ENCODE measurements at regions not wholly inside any gene's neighbourhood (a gene's known extent, or its start where the extent isn't known, plus 50 kb on each side); places are given as distances from the start of the nearest gene placed in this dataset.
"Not testable (repeated sequence)": the region's sequence is repeated elsewhere in the genome, so short reads cannot be mapped to it uniquely, and the experiment has no call there.

GRCh38 chr7:116403265-116403664 lies 96.3 kb upstream of the CAV2 start:
- no peak for DNase-seq
- Histone ChIP-seq H3K36me3 (ENCODE audit: low read depth) (no peaks in the 10 kb centered on the region), H3K9me3 (no peaks in the 10 kb centered on the region), H3K4me1 (ENCODE audit: low read depth) (no peaks in the 10 kb centered on the region), H3K4me3 (no peak overlapping the region)
- no peak for ATAC-seq
- intact Hi-C loops (cut with DNase I, micrococcal nuclease) = no loop called here
- TF ChIP-seq CTCF (IDR thresholded peaks at IDR 0.05) = no peak

GRCh38 chr7:116404389-116404788 lies 95.1 kb upstream of the CAV2 start:
- ATAC-seq = no peak
- Histone ChIP-seq H3K4me3 (no peak overlapping the region), H3K9me3 (no peaks in the 10 kb centered on the region), H3K36me3 (ENCODE audit: low read depth) (no peaks in the 10 kb centered on the region), H3K4me1 (ENCODE audit: low read depth) (no peaks in the 10 kb centered on the region)
- intact Hi-C loops (cut with DNase I, micrococcal nuclease) = no loop called here
- no peak for TF ChIP-seq CTCF (IDR thresholded peaks at IDR 0.05)
- no peak for DNase-seq

- no peaks in the 10 kb centered on the region for H3K9me3 ChIP-seq
- no peak for TF ChIP-seq CTCF (IDR thresholded peaks at IDR 0.05)
- no peaks in the 10 kb centered on the region for H3K36me3 ChIP-seq (ENCODE audit: low read depth)
- H3K4me1 ChIP-seq (ENCODE audit: low read depth) = no peaks in the 10 kb centered on the region
- no peak for ATAC-seq
- no peak for DNase-seq
- intact Hi-C loops (cut with DNase I, micrococcal nuclease) = no loop called here
- H3K4me3 ChIP-seq = no peak overlapping the region
Measured at GRCh38 chr7:116405810-116406209, 93.7 kb upstream of the CAV2 start.

GRCh38 chr7:116407165-116407564 lies 92.4 kb upstream of the CAV2 start:
- no peaks in the 10 kb centered on the region for H3K36me3 ChIP-seq (ENCODE audit: low read depth)
- no peaks in the 10 kb centered on the region for H3K4me1 ChIP-seq (ENCODE audit: low read depth)
- ATAC-seq (no peak), DNase-seq (no peak)
- H3K9me3 ChIP-seq = no peaks in the 10 kb centered on the region
- no peak for TF ChIP-seq CTCF (IDR thresholded peaks at IDR 0.05)
- intact Hi-C loops (cut with DNase I, micrococcal nuclease) = no loop called here
- no peak overlapping the region for H3K4me3 ChIP-seq

- Histone ChIP-seq H3K36me3 (ENCODE audit: low read depth) (no peaks in the 10 kb centered on the region), H3K9me3 (no peaks in the 10 kb centered on the region), H3K4me1 (ENCODE audit: low read depth) (no peaks in the 10 kb centered on the region), H3K4me3 (no peak overlapping the region)
- no peak for TF ChIP-seq CTCF (IDR thresholded peaks at IDR 0.05)
- ATAC-seq = no peak
- intact Hi-C loops (cut with DNase I, micrococcal nuclease) = no loop called here
- no peak for DNase-seq
Measured at GRCh38 chr7:116408166-116408565, 91.4 kb upstream of the CAV2 start.

- H3K9me3 ChIP-seq; intact Hi-C loops (cut with DNase I, micrococcal nuclease): not testable (repeated sequence)
Measured at GRCh38 chr7:116408831-116409453, 90.6 kb upstream of the CAV2 start.

GRCh38 chr7:116410694-116411093 lies 88.8 kb upstream of the CAV2 start:
- ATAC-seq; H3K4me1 ChIP-seq (ENCODE audit: low read depth); H3K9me3 ChIP-seq; H3K36me3 ChIP-seq (ENCODE audit: low read depth); DNase-seq; intact Hi-C loops (cut with DNase I, micrococcal nuclease); H3K4me3 ChIP-seq: not testable (repeated sequence)

More at GRCh38 chr7:116408831-116409453, 90.6 kb upstream of the CAV2 start:
- H3K36me3 ChIP-seq (ENCODE audit: low read depth); H3K4me3 ChIP-seq; DNase-seq; ATAC-seq; H3K4me1 ChIP-seq (ENCODE audit: low read depth): not testable (repeated sequence)
